ENCODE measurements at regions not wholly inside any gene's neighbourhood (a gene's known extent, or its start where the extent isn't known, plus 50 kb on each side); places are given as distances from the start of the nearest gene placed in this dataset.
A peak's percentile ranks its signal among the peaks of the same experiment; 100 is the strongest.

DNA sequence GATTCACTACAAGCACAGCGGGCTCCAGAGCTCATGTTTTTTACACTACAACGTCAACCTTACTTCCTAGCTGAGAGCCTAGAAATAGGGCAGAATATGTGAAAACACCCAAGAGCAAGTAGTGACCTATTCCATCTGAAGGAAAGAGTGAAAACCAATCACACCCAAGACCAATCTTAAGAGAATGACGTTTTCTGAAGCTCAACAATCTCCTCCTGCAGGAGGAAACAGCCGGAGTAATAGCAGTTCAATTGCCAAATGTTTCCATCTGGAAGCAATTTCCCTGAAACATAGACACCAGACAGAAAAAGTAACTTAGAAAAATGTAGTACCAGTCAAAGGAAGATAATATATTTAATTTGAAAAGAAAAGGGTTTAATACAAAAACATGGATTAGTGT is 142.4 kb downstream of the ANXA5 start:
- H3K36me3 ChIP-seq (ENCODE audit: control insufficient read depth in 1 of 2, insufficient read depth in 2 of 2, low read depth in 1 of 2, low read length in 2 of 2), result no peaks in the 10 kb centered on the region
- DNase-seq, result no peak
- H2BK15ac ChIP-seq (ENCODE audit: low read depth, poor library complexity, severe bottlenecking), result no peak overlapping the region
- H2BK120ac ChIP-seq (ENCODE audit: low read depth, low read length), result no peak overlapping the region
- H2AK5ac ChIP-seq (ENCODE audit: low read length, severe bottlenecking), result no peak overlapping the region
- H3K4me3 ChIP-seq (ENCODE audit: insufficient read depth in 1 of 2, low read depth in 1 of 2, low read length in 2 of 2), result peak overlapping the region in 1 of 2 experiments; percentile 35
- H2AFZ ChIP-seq (ENCODE audit: low read depth, low read length), result no peak overlapping the region
- H3K18ac ChIP-seq (ENCODE audit: low read depth in 1 of 2, low read length in 2 of 2), result no peak overlapping the region
- no peaks in the 10 kb centered on the region for H3K9me3 ChIP-seq (ENCODE audit: control insufficient read depth, low read length)
- H3K14ac ChIP-seq (ENCODE audit: low read length in 2 of 2), result no peak overlapping the region
- H3K4me2 ChIP-seq (ENCODE audit: low read length, poor library complexity, severe bottlenecking), result no peak overlapping the region
- H2BK12ac ChIP-seq (ENCODE audit: low read length in 2 of 2), result no peak overlapping the region
- H4K91ac ChIP-seq (ENCODE audit: low read length), result no peak overlapping the region
- no peaks in the 10 kb centered on the region for H3K79me1 ChIP-seq (replicated peaks; ENCODE audit: low read length, poor library complexity, severe bottlenecking)
- no peaks in the 10 kb centered on the region for H3K4me1 ChIP-seq (ENCODE audit: control insufficient read depth, insufficient read depth, low read depth, low read length)
- H3K9ac ChIP-seq (ENCODE audit: low read length), result peak overlapping the region; percentile 42
- WGBS, result 51% methylated on average over 3 of the region's 4 CpGs
- H3K27me3 ChIP-seq (ENCODE audit: control insufficient read depth in 1 of 2, insufficient read depth in 1 of 2, low read length in 2 of 2), result no peaks in the 10 kb centered on the region
- H3K23ac ChIP-seq (ENCODE audit: low read length in 2 of 2), result no peak overlapping the region
- H2BK5ac ChIP-seq (ENCODE audit: low read depth, low read length, poor library complexity, severe bottlenecking), result no peak overlapping the region
- no peak overlapping the region for H3K4ac ChIP-seq (ENCODE audit: low read depth in 1 of 2, low read length in 2 of 2)
- H3K27ac ChIP-seq (ENCODE audit: low read length, poor library complexity, severe bottlenecking), result no peak overlapping the region
- H4K8ac ChIP-seq (ENCODE audit: low read length), result no peak overlapping the region

DNA sequence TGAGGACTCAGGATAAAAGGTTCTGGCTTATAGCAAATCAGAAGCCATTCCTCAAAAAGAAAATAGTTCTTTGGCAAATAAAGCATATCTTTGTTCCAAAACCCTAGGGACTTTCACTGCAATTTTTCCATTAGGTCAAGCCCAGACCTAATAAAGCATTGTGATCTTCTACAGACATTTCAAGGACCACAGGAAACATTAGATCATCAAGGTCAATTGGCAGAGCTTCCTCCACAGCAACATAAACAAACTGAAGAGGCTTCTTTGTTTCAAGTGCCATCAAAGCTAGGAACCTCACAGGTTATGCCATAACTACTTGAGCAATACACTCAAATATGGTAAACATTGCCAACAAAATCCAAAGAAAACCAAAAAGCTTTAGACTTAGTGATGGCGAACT is 144.9 kb downstream of the ANXA5 start:
- Histone ChIP-seq H2AFZ (ENCODE audit: low read depth, low read length) (no peak overlapping the region), H3K27ac (ENCODE audit: low read length, poor library complexity, severe bottlenecking) (no peak overlapping the region), H4K91ac (ENCODE audit: low read length) (no peak overlapping the region), H3K23ac (ENCODE audit: low read length in 2 of 2) (no peak overlapping the region), H4K8ac (ENCODE audit: low read length) (no peak overlapping the region), H3K9ac (ENCODE audit: low read length) (no peak overlapping the region), H2AK5ac (ENCODE audit: low read length, severe bottlenecking) (no peak overlapping the region), H3K36me3 (ENCODE audit: control insufficient read depth in 1 of 2, insufficient read depth in 2 of 2, low read depth in 1 of 2, low read length in 2 of 2) (no peaks in the 10 kb centered on the region), H3K14ac (ENCODE audit: low read length in 2 of 2) (no peak overlapping the region), H3K9me3 (ENCODE audit: control insufficient read depth, low read length) (no peaks in the 10 kb centered on the region), H2BK12ac (ENCODE audit: low read length in 2 of 2) (no peak overlapping the region), H2BK120ac (ENCODE audit: low read depth, low read length) (no peak overlapping the region), H3K18ac (ENCODE audit: low read depth in 1 of 2, low read length in 2 of 2) (no peak overlapping the region), H3K27me3 (ENCODE audit: control insufficient read depth in 1 of 2, insufficient read depth in 1 of 2, low read length in 2 of 2) (no peaks in the 10 kb centered on the region), H3K79me1 (replicated peaks; ENCODE audit: low read length, poor library complexity, severe bottlenecking) (no peaks in the 10 kb centered on the region), H2BK5ac (ENCODE audit: low read depth, low read length, poor library complexity, severe bottlenecking) (no peak overlapping the region), H3K4me3 (ENCODE audit: insufficient read depth in 1 of 2, low read depth in 1 of 2, low read length in 2 of 2) (no peak overlapping the region), H2BK15ac (ENCODE audit: low read depth, poor library complexity, severe bottlenecking) (no peak overlapping the region), H3K4me1 (ENCODE audit: control insufficient read depth, insufficient read depth, low read depth, low read length) (no peaks in the 10 kb centered on the region), H3K4me2 (ENCODE audit: low read length, poor library complexity, severe bottlenecking) (no peak overlapping the region), H3K4ac (ENCODE audit: low read depth in 1 of 2, low read length in 2 of 2) (no peak overlapping the region)
- no CpG with 5 or more reads among the region's 1 CpG for WGBS
- DNase-seq, result peak; percentile 6

DNA sequence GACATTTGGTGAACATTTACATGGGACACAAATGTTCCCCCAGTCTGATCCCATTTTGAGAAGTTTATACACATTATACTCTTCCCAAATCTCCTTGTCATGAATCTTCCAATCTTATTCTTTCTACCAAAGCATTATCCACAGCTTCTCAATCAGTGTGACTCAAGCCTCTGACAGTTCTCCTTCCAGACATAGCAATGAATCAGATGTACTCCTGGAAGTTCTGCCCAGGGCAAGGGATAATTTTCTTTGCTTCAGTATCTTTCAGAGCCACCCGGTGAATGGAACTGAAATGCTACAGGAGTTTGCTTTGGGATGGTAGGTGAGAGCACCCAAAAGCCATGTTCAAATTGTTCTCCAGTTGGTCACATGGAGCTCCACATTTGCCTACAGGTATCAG is 145.5 kb downstream of the ANXA5 start:
- Histone ChIP-seq H3K9me3 (ENCODE audit: control insufficient read depth, low read length) (no peaks in the 10 kb centered on the region), H4K8ac (ENCODE audit: low read length) (no peak overlapping the region), H2AK5ac (ENCODE audit: low read length, severe bottlenecking) (no peak overlapping the region), H2BK15ac (ENCODE audit: low read depth, poor library complexity, severe bottlenecking) (no peak overlapping the region), H3K4me3 (ENCODE audit: insufficient read depth in 1 of 2, low read depth in 1 of 2, low read length in 2 of 2) (no peak overlapping the region), H3K27ac (ENCODE audit: low read length, poor library complexity, severe bottlenecking) (no peak overlapping the region), H3K27me3 (ENCODE audit: control insufficient read depth in 1 of 2, insufficient read depth in 1 of 2, low read length in 2 of 2) (no peaks in the 10 kb centered on the region), H2BK120ac (ENCODE audit: low read depth, low read length) (no peak overlapping the region), H2BK12ac (ENCODE audit: low read length in 2 of 2) (no peak overlapping the region), H3K36me3 (ENCODE audit: control insufficient read depth in 1 of 2, insufficient read depth in 2 of 2, low read depth in 1 of 2, low read length in 2 of 2) (no peaks in the 10 kb centered on the region), H3K4ac (ENCODE audit: low read depth in 1 of 2, low read length in 2 of 2) (no peak overlapping the region), H3K14ac (ENCODE audit: low read length in 2 of 2) (no peak overlapping the region), H3K23ac (ENCODE audit: low read length in 2 of 2) (no peak overlapping the region), H2AFZ (ENCODE audit: low read depth, low read length) (no peak overlapping the region), H2BK5ac (ENCODE audit: low read depth, low read length, poor library complexity, severe bottlenecking) (no peak overlapping the region), H3K9ac (ENCODE audit: low read length) (no peak overlapping the region), H3K4me1 (ENCODE audit: control insufficient read depth, insufficient read depth, low read depth, low read length) (no peaks in the 10 kb centered on the region), H3K79me1 (replicated peaks; ENCODE audit: low read length, poor library complexity, severe bottlenecking) (no peaks in the 10 kb centered on the region), H3K4me2 (ENCODE audit: low read length, poor library complexity, severe bottlenecking) (no peak overlapping the region), H4K91ac (ENCODE audit: low read length) (no peak overlapping the region), H3K18ac (ENCODE audit: low read depth in 1 of 2, low read length in 2 of 2) (no peak overlapping the region)
- DNase-seq, result no peak
- WGBS, result 86% methylated on average over 1 of the region's 1 CpG

DNA sequence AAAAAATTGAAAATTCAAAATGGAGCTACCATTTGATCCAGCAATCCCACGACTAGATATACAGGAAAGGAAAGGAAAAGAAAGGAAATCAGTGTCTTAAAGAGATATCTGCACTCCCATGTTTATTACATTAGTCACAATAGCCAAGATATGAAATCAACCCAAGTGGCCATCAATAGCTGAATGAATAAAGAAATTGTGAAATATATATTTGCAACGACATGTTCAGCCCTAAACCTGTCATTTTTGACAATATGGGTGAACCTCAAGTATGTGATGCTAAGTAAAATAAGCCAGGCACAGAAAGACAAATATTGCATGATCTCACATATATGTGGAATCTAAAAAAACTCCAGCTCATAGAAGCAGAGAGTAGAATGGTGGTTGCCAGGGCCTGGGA is 155.1 kb downstream of the ANXA5 start:
- Histone ChIP-seq H3K4me2 (ENCODE audit: low read length, poor library complexity, severe bottlenecking) (no peak overlapping the region), H3K4ac (ENCODE audit: low read depth in 1 of 2, low read length in 2 of 2) (no peak overlapping the region), H2AK5ac (ENCODE audit: low read length, severe bottlenecking) (no peak overlapping the region), H3K14ac (ENCODE audit: low read length in 2 of 2) (no peak overlapping the region), H4K91ac (ENCODE audit: low read length) (no peak overlapping the region), H4K8ac (ENCODE audit: low read length) (no peak overlapping the region), H2BK15ac (ENCODE audit: low read depth, poor library complexity, severe bottlenecking) (no peak overlapping the region), H3K36me3 (ENCODE audit: control insufficient read depth in 1 of 2, insufficient read depth in 2 of 2, low read depth in 1 of 2, low read length in 2 of 2) (no peaks in the 10 kb centered on the region), H2AFZ (ENCODE audit: low read depth, low read length) (no peak overlapping the region), H3K9ac (ENCODE audit: low read length) (no peak overlapping the region), H2BK12ac (ENCODE audit: low read length in 2 of 2) (no peak overlapping the region), H3K27ac (ENCODE audit: low read length, poor library complexity, severe bottlenecking) (no peak overlapping the region), H3K23ac (ENCODE audit: low read length in 2 of 2) (no peak overlapping the region), H3K79me1 (replicated peaks; ENCODE audit: low read length, poor library complexity, severe bottlenecking) (no peaks in the 10 kb centered on the region), H2BK5ac (ENCODE audit: low read depth, low read length, poor library complexity, severe bottlenecking) (no peak overlapping the region), H3K9me3 (ENCODE audit: control insufficient read depth, low read length) (no peaks in the 10 kb centered on the region), H3K27me3 (ENCODE audit: control insufficient read depth in 1 of 2, insufficient read depth in 1 of 2, low read length in 2 of 2) (no peaks in the 10 kb centered on the region), H3K18ac (ENCODE audit: low read depth in 1 of 2, low read length in 2 of 2) (no peak overlapping the region), H3K4me3 (ENCODE audit: insufficient read depth in 1 of 2, low read depth in 1 of 2, low read length in 2 of 2) (no peak overlapping the region), H2BK120ac (ENCODE audit: low read depth, low read length) (no peak overlapping the region), H3K4me1 (ENCODE audit: control insufficient read depth, insufficient read depth, low read depth, low read length) (no peaks in the 10 kb centered on the region)
- no peak for DNase-seq
- no CpG with 5 or more reads among the region's 2 CpGs for WGBS

All from mesenchymal stem cell (in vitro differentiated cells and primary cell).